HL-60 (cell line): ENCODE measurements at regions not wholly inside any gene's neighbourhood (a gene's known extent, or its start where the extent isn't known, plus 50 kb on each side); places are given as distances from the start of the nearest gene placed in this dataset.

Experiments used
- DNase-seq, 2 experiments: peaks; one replicate each; pipeline ENCODE4 v3.0.0-alpha.2; 2010 to 2020; ENCODE audit warnings: low read depth in 1 of 2, low spot score in 1 of 2
- H3K27ac ChIP-seq: fragments of 250-450 bp; sonication (Bioruptor Pico); replicated peaks from 2 replicates; pipeline ENCODE4 v1.5.1; 2020; ENCODE audit warnings: mild to moderate bottlenecking, moderate library complexity
- H3K27me3 ChIP-seq: fragments of 250-450 bp; sonication (Bioruptor Pico); 2 replicates; pipeline ENCODE4 v1.5.1; 2021; ENCODE audit warnings: mild to moderate bottlenecking, moderate library complexity; ENCODE audit not compliant: insufficient read depth, poor library complexity, severe bottlenecking
- H3K4me3 ChIP-seq: replicated peaks from 2 replicates; pipeline ENCODE4 v1.5.1; 2011; ENCODE audit warnings: mild to moderate bottlenecking, control low read depth, low read length; ENCODE audit not compliant: insufficient read depth
- CTCF ChIP-seq: IDR thresholded peaks from one replicate; pipeline ENCODE4 v1.5.1; 2011; ENCODE audit warnings: low read length, control low read depth, inconsistent platforms; ENCODE audit not compliant: insufficient read depth
- GABPA ChIP-seq: IDR thresholded peaks from 2 replicates; pipeline ENCODE4 v1.6.1; 2012; ENCODE audit warnings: low read depth
- POLR2AphosphoS5 ChIP-seq: IDR thresholded peaks from 2 replicates; pipeline ENCODE4 v1.6.1; 2012; ENCODE audit warnings: low read depth
- REST ChIP-seq: IDR thresholded peaks from 2 replicates; pipeline ENCODE4 v1.6.1; 2012; ENCODE audit warnings: low read depth; ENCODE audit not compliant: insufficient replicate concordance
- SPI1 ChIP-seq: IDR thresholded peaks from 2 replicates; pipeline ENCODE4 v1.6.1; 2012; ENCODE audit warnings: low read depth, mild to moderate bottlenecking, borderline replicate concordance

GRCh38 chr17:33679595-33679994, 386.5 kb upstream of the ASIC2 start:
- DNase-seq, result no peak
- Histone ChIP-seq H3K27me3 (no peaks in the 10 kb centered on the region), H3K4me3 (no peak overlapping the region), H3K27ac (no peak overlapping the region)
- TF ChIP-seq CTCF, result no peak

- Histone ChIP-seq H3K27me3 (no peaks in the 10 kb centered on the region), H3K27ac (no peak overlapping the region), H3K4me3 (no peak overlapping the region)
- no peak for DNase-seq
- TF ChIP-seq POLR2AphosphoS5, result no peak
- TF ChIP-seq GABPA, result no peak
- no peak for TF ChIP-seq SPI1
- no peak for TF ChIP-seq CTCF
- no peak for TF ChIP-seq REST
These were observed 387.4 kb upstream of the ASIC2 start for GRCh38 chr17:33680472-33680871.

- Histone ChIP-seq H3K27ac (no peak overlapping the region), H3K27me3 (no peaks in the 10 kb centered on the region), H3K4me3 (no peak overlapping the region)
- no peak for TF ChIP-seq CTCF
- no peak for TF ChIP-seq GABPA
- no peak for TF ChIP-seq POLR2AphosphoS5
- TF ChIP-seq REST, result no peak
- TF ChIP-seq SPI1, result no peak
- DNase-seq, result no peak
These were observed 389.5 kb upstream of the ASIC2 start for GRCh38 chr17:33682599-33682998.

GRCh38 chr17:33684735-33685134, 391.6 kb upstream of the ASIC2 start:
- H3K4me3 ChIP-seq, result no peak overlapping the region
- TF ChIP-seq GABPA, result no peak
- TF ChIP-seq CTCF, result no peak
- no peak for TF ChIP-seq POLR2AphosphoS5
- no peak for TF ChIP-seq SPI1
- no peak for TF ChIP-seq REST
- no peaks in the 10 kb centered on the region for H3K27me3 ChIP-seq
- no peak for DNase-seq
- H3K27ac ChIP-seq, result no peak overlapping the region
